GM19025 (cell line): ENCODE measurements at regions not wholly inside any gene's neighbourhood (a gene's known extent, or its start where the extent isn't known, plus 50 kb on each side); places are given as distances from the start of the nearest gene placed in this dataset.

Source experiments
- ATAC-seq: cut with Tn5 transposase; IDR thresholded peaks from one replicate; pipeline ENCODE4 v1.9.1; 2021; ENCODE audit warnings: mild to moderate bottlenecking, low read depth, moderate library complexity; ENCODE audit not compliant: unreplicated experiment

DNA sequence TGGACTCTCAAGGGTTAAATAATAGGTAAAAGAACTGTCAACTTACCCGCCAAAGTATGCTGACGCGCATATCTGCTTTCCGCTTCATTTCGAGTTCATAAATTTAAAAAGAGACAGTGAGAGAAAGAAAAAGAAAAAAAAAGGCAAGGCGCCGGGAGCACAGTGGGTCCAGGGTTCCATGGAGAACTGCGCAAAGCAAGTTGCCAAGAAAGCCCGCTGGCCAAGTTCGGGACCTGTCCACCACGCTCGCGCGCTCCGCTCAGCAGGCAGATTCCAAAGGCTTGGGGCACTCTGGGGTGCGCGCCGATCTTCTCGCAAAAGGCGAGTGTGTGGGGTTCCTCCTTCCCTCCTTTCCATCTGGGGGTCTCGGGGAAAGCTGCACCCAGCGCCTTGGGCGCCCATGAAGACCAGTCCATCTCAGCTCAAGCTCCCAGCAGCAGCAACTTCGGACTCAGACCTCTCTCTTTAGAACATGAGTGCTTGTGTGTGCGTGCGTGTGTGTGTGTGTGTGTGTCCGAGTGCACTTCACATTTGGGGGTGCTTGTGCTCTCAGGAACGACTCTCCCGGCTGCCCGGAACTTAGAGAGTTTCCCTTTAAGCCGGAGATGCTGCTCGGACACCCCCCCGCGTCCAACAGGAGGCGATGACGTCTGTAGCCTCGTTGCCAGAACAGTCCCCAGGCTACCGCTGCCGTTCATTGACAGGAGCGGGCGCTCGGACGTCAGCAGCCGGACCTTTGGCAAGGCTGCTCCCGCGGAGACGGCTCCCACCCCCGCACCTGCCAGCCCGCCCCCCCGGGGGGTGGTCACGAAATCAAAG lies 180.0 kb downstream of the TBXT start:
- ATAC-seq = no peak

DNA sequence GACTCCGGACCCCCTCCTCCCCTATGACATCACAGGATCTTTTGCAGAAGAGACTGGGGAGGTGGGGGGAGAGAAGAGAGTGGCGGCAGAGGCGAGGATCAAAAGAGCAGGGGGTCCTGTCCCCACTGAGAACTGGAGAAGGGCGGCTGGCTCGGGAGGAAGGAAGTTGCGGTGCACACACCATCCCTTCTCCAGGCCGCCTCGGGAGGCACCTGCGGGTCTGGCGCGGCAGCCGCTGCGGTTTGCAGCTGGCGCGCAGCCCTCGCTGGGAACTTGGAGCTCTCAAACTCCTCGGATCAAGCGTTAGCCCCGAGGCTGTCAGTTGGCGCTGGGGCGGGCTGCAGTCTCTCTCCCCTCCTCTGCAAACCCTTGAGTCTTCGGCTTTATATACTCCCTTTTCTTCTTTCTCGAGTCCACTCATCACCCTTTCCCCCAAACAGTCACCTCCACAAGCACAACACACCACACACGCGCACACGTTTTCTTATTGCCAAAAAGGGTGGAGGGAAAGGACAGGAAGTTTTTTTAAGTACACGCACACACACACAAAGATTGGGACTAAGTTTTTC lies 180.7 kb downstream of the TBXT start:
- no peak for ATAC-seq

DNA sequence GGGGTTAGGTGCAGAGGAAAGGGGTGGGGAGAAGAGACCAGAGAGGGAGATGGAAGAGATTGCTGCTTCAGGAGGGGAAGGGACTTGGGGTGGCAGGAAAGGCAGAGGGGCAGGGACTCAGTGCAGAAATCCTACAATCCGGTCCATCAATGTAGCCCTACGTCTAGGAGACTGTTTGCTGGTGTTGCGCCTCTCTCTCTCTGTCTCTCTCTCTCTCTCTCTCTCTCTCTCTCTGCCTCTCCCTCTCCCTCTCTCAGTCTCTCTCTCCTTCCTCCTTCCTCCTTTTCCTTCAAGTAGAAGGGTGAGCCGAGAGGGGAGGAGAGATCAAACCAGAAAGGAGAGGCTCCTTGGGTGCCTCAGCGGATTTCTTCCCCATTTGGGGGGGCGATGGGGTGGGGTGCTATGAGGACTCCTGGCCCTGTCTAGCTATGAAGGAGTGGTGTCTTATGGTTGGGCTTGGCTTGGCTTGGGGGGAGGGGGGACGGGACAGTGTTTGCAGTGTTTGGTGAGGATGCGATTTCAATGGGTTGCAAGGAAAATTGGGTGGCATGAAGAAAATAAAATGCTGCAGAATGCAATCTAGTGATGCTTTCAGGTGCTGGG lies 181.2 kb downstream of the TBXT start:
- no peak for ATAC-seq

DNA sequence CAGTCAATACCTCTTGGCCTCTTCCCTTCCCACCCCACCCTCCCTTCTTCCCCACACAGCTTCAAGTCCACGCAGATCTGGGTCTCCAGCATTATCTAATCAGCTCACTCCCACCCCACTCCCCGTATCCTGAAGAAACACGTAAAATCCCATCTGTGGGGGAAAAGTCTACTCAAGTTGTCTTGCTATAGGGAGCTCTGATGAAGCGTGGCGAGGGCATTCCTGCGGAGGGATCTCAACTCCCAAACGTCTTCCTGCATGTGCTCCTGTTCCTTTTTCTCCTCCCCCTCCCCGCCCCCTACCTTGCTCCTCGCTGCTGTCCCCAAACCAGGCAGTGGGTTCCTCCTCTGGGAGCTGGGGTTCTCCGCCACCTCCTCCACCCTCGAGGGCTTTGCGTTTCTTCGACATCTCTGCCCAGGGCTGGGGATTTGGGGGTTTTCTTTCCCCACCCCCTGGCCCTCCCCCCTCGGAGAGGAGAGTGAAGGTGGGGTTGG lies 181.8 kb downstream of the TBXT start:
- ATAC-seq = no peak

DNA sequence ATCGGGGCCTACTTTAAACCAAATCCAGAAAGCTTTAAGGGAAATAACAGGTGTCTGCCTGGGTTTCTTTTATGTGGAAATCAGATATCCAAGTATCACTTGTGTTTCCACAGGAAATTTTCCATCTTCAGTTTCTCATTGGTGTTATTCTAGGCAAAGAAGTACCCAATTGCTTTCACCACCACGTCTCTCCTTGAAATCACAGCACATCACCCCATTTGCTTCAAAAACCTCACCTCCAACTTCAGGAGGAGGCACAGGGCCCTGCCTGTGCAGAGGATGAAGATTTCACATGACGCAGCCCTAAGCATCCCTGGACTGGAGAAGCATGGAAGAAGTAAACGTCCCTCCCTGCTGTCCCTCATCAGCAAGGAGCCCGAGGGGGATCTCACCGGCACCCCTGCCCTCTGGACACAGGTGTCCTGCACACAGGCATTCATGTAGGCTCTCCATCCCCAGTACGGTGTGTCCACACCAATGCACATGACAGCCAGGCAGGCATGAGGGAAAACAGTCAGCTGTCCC lies 182.3 kb downstream of the TBXT start:
- no peak for ATAC-seq

DNA sequence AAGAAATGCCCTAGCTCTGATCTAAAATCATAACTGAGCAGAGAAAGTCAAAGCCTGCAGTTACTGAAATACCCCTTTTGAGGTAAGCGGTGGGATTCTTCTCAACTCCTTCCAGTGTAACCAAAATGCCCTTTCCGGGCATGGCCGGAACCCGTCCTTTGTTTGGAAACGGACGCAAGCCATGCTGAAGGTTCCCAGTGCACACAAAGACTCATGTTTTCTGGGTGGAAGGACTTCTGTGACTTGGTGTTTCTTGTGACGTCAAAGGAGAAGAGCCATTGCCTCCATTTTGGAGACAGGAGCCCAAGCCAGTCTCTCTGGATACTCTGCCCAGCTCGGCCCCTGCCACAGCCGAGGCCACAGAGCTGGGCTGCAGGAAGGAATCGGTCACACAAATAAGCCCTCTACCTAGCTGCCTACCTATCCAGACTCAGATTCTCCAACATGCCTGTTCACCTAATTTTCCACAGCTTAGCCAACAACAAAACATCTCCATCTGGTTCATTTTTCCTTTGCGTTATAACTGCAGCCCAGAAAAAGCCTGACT lies 182.8 kb downstream of the TBXT start:
- no peak for ATAC-seq

DNA sequence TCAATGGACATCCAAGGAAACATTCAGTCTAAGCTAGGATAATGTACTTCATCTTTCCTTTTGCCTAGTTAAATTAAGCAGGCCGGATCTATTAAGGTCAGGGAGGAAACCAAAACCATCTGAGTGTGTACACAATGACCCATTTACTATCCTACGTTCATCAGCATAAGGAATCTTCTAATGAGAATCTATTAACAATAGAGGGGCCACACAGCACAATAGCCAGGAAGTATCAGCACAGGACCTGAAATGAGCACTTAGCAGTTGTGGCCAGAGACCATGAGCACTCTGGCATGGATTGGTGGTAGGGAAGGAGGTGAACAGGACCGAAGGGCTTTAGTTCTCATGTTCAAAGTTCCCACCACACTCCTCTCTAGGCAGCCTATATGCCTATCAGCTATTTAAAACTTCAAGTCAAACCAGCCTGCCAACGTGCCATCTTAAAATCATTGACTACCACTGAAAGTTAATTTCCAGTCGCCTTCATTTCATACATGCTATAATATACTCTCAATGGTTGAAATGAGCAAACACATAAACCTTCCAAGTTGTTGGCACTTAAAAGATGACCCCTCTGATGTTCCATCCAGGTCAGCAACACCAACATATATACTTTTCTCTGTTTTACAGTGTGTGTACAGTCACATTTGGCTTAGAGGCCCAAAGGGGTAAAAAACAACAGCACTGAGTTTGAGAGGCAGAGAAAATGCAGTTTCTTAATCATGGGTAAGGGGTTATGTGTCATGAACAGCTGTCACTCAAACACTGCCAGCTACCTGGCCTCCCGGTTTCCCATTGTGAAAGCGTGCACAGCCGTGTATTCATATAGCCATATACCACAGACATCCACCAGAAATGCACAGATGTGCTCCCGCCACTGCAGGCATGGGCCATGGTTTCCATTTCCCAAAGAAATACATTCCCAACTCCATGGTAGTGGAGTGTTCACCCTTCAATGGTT lies 184.3 kb downstream of the TBXT start:
- ATAC-seq = no peak

DNA sequence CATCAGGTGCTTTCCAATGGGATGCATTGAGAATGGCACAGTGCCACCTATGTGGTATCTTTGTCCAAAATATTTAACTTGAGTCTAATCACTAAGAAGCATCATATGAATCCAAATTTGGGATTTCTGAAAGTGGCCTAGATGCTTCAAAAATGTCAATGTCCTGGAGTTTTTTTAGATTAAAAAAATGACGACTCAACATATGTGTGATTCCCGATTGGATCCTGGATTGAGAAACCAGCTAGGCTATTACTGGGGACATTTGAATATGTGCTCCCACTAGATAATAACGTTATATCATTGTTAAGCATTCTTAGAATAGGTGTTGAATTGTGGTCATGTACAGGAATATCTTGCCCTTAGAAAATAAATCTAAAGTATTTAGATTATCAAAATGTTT lies 189.2 kb downstream of the TBXT start:
- no peak for ATAC-seq

DNA sequence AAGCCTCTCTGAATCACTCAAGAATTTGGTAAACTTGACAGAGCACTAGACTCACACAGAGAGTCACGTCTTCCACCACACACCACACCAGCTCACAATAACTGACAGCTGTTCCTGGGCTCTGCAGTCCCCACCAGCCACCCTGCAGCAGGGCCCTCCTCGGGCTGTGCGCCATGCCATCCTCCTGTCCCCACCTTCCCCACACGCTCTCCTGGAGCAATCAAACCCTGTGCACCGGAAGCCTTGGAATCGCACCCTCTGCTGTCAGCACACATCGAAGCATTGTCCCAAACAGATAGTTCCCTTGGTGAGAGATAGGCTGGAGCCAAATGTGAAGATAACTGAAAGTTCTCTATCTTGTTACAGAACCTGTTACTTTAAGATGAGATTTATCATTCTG lies 191.0 kb downstream of the TBXT start:
- ATAC-seq = no peak

DNA sequence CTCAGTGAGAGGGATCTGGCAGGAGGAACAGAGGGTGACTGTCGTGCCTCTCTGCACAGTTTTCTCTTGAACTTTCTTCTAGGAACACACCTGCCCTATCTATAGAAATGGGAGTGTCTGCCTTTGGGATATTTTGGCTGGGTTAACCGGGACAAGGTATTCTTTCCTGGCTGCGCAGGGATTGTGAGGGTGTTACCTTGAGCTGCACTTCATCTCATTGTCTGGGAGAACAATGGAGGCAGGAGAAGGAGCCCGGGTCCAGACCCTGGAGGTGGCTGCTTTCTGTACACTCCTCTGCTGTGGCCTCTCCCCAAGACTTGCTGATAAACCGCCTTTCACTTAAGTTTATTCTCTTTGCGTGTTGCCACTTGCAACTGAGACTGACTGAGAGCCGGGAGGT lies 192.8 kb downstream of the TBXT start:
- ATAC-seq = no peak

DNA sequence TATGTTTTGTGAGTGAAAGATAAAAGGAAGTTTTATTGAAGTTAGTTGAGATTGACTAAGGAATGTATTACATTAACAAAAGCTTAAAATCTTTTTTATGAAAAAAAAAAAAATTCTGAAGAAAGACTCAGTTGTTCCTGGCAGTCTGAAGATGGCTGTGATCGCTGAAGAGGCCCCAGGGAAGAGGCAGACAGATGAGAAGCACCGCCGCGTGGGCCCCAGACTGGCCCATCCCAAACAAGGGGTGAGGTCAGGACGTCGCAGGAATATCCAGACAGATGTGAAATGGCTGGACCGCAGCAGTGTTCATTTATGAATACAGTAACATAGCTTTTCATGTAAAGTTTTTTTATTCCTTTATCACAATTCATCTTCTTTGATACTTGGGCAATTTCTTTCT lies 194.2 kb downstream of the TBXT start:
- no peak for ATAC-seq

DNA sequence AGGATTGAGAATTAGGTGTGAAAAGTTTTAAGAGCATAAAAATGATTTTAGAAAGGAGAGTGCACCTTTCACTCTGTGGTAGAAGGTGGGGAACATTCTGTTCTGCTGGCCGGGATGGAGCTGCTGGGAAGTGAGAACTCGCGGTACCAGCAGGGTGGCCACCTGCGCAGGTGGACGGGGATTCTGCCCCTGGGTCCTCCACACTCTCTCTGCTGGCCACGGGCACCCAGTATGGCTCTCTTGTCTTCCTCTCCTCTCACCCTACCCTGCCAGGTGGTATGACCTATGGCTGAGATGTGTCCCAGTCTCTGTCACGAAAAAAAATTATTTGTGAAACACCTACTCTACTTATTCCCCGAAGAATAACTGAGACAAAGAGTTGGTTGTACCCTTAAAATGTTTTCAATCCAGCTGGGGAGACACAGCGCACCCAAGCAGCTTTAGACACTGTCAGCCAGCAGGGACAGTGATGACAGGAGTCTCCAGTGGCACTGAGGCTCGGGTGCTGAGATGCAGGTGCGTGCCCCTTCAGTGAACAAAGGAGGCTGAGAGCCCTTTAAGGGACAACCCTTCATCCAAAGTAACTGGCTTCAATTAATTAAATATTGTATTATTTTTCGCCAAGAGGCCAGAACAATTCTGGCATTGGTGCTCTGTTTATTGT lies 195.4 kb downstream of the TBXT start:
- no peak for ATAC-seq

DNA sequence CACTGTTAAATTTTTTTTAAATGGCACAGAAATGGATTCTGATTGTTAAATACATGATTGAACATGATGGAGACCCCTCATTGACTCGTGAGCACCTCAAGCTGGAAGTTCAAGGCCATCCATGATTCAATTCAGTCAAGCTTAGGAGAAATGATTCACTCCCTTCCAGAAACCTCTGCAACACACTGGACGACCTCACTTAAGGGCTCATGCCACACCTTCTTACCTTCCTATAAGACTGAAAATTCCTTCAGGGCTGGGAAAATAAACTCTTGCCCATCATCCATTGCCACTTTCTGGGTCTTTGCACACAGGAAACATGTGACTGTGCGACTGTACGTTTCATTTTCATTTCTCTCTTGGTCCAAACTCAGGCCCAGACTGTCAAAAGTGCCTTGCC lies 196.4 kb downstream of the TBXT start:
- ATAC-seq = no peak

DNA sequence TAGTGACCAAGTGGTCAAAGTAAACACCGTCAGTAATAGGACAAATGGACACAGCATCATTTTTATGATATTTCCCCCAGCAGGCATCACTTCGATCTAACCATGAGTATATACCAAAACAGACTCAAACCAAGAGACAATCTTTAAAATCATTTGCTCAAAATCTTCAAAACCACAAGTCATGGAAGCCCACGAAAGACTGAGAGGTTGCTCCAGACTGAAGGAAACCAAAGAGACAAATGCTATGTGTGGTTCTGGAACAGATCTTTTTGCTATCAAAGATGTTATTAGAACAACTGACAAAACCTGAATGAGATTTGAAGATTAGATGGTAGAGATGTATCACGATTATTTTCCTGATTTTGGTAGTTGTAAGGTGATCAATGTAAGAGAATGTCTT lies 197.7 kb downstream of the TBXT start:
- no peak for ATAC-seq

DNA sequence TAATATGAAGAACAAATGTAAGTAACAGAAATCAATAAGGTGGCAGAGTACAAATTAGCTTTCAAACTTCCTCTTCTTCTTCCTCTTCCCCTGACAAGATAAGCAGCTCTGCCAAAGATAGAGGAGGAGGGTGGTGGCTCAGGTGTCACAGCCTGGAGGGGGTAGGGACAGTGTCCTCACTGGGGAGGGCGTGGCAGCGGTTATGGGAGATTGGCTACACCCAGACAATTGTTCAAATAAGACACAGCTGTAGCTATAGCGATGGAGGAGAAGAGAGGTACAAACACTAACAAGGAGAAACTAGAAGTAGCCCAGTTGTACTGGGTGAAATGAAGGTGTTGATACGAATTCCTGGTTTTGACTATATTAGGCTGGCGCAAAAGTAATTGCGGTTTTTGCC lies 198.5 kb downstream of the TBXT start:
- no peak for ATAC-seq

DNA sequence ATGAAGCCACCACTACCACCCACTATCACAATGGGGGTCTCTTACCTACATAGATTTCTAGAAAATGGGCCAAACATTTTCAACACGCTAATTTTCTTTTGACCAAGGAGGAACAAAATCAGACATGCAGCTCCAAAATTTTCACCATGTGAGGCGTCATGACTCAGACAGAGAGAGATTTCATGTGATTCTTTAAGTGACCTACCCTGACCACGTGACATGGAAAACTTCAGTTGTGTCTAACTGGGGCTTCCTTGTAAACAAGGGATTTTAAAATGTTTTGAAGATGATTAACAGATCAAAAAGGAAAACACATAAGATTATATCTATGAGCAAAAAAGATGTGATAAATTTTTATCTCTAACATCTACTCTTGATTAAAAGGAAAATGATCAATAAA lies 199.2 kb downstream of the TBXT start:
- ATAC-seq = no peak

DNA sequence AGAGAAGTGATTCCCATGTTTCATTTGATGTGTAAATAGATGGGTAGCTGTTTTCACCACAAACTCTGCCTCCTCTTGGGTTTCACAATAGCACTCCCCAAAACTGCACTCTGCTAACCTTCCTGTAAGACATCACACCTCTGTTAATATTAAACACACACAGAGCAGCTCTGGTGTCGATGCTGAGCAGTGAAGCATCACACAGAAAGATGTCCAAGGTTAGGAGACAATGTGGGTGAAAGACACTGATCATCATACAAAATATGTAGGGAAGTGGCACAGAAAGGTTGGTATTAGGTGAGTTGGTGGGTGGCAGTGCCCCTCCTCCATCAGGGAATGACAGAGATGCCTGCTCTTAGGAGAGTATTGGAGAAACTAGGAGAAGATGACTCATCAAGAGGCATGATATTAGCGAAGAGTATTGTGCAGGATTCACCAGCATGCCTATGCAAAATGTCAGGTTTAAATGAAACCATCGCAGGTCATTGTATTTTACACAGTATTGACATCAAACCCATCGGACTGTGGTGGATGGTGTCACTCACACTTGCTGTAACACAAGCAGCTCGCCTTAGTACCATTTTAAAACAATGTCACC lies 199.7 kb downstream of the TBXT start:
- ATAC-seq = no peak

DNA sequence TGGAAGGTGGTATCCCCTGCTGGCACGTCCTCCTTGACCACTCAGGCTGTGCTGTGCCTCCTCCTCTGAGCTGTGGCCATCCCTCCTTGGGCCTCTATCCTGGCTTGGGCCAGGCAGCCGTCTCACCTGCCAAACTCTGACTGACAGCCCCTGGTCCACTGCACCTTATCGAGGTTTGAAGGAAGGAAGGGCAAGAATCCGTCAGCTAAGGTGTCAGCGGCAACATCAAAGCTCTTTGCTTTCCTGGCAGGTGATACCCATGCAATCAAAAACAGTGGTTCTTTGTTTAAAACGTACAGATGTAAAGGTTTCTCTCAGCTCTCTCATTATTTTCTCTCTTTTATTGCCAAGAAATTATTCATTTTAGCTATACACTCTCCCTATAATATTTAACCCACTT lies 203.9 kb downstream of the TBXT start:
- no peak for ATAC-seq

DNA sequence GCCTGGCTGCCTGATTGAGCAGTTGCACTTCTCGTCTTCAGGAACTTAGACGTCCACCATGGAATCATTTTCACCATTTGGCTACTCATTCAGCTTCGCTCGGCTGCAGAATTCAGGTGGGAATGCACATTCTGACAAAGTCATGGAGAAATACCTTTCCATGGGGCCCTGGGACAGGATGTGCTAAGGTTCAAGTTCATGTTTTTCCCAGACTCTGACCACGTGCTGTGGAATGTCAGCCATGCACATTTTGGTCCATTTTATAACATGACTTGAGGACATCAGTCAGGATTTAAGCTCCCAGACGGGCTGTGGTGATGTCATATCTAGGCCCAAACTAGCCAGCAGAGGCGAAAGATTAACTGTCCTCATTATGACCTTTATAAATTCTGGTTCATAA lies 205.3 kb downstream of the TBXT start:
- no peak for ATAC-seq
